GM19238 (cell line): ENCODE measurements at regions not wholly inside any gene's neighbourhood (a gene's known extent, or its start where the extent isn't known, plus 50 kb on each side); places are given as distances from the start of the nearest gene placed in this dataset.
"Not testable (repeated sequence)": the region's sequence is repeated elsewhere in the genome, so short reads cannot be mapped to it uniquely, and the experiment has no call there.

Experiments
- DNase-seq: peaks from one replicate; pipeline ENCODE4 v3.0.0; 2011; ENCODE audit warnings: low spot score; ENCODE audit not compliant: insufficient read length

GRCh38 chr2:7744827-7745226 is 827.6 kb downstream of the RNF144A start:
- no peak for DNase-seq

GRCh38 chr2:7745369-7745768 is 828.2 kb downstream of the RNF144A start:
- DNase-seq = no peak

- DNase-seq = no peak
Observed at GRCh38 chr2:7748717-7749415, 831.7 kb downstream of the RNF144A start.

GRCh38 chr2:7749895-7750559 is 832.8 kb downstream of the RNF144A start:
- no peak for DNase-seq

- DNase-seq = no peak
Observed at GRCh38 chr2:7752291-7752690, 835.1 kb downstream of the RNF144A start.

- no peak for DNase-seq
Observed at GRCh38 chr2:7753777-7754176, 836.6 kb downstream of the RNF144A start.

GRCh38 chr2:7755879-7756278 is 838.7 kb downstream of the RNF144A start:
- DNase-seq = no peak

GRCh38 chr2:7758073-7758759 is 841.0 kb downstream of the RNF144A start:
- no peak for DNase-seq

GRCh38 chr2:7759898-7760297 is 842.7 kb downstream of the RNF144A start:
- no peak for DNase-seq

GRCh38 chr2:7763418-7763817 is 846.2 kb downstream of the RNF144A start:
- DNase-seq = not testable (repeated sequence)

- DNase-seq = no peak
Observed at GRCh38 chr2:7765236-7765635, 848.0 kb downstream of the RNF144A start.

- no peak for DNase-seq
Observed at GRCh38 chr2:7766088-7766722, 849.0 kb downstream of the RNF144A start.

- no peak for DNase-seq
Observed at GRCh38 chr2:7766978-7767565, 849.9 kb downstream of the RNF144A start.

GRCh38 chr2:7767902-7768301 is 850.7 kb downstream of the RNF144A start:
- DNase-seq = no peak

GRCh38 chr2:7771781-7772180 is 854.6 kb downstream of the RNF144A start:
- DNase-seq = no peak

GRCh38 chr2:7773362-7774360 is 856.4 kb downstream of the RNF144A start:
- DNase-seq = peak; percentile 9

GRCh38 chr2:7774481-7774880 is 857.3 kb downstream of the RNF144A start:
- DNase-seq = no peak

GRCh38 chr2:7777668-7778067 is 860.5 kb downstream of the RNF144A start:
- no peak for DNase-seq

GRCh38 chr2:7780321-7780720 is 863.1 kb downstream of the RNF144A start:
- no peak for DNase-seq

GRCh38 chr2:7785700-7786099 is 868.5 kb downstream of the RNF144A start:
- no peak for DNase-seq
